Renal pelvis (tissue), 1 donor: ENCODE measurements at regions not wholly inside any gene's neighbourhood (a gene's known extent, or its start where the extent isn't known, plus 50 kb on each side); places are given as distances from the start of the nearest gene placed in this dataset.

ENCODE experiments used
- DNase-seq: peaks from one replicate; pipeline ENCODE4 v3.0.0-alpha.2; 2013

GRCh38 chr6:47117314-47117713, 75.2 kb upstream of the ADGRF1 start:
- DNase-seq = no peak

- no peak for DNase-seq
Observed at GRCh38 chr6:47116606-47117005, 74.5 kb upstream of the ADGRF1 start.

- DNase-seq = no peak
Observed at GRCh38 chr6:47116086-47116485, 74.0 kb upstream of the ADGRF1 start.

GRCh38 chr6:47114460-47114859, 72.3 kb upstream of the ADGRF1 start:
- no peak for DNase-seq

GRCh38 chr6:47112317-47112716, 70.2 kb upstream of the ADGRF1 start:
- no peak for DNase-seq

- no peak for DNase-seq
Observed at GRCh38 chr6:47111685-47112084, 69.6 kb upstream of the ADGRF1 start.

- peak; percentile 30 for DNase-seq
Observed at GRCh38 chr6:47109281-47109680, 67.1 kb upstream of the ADGRF1 start.

GRCh38 chr6:47106721-47107197, 64.6 kb upstream of the ADGRF1 start:
- no peak for DNase-seq

- no peak for DNase-seq
Observed at GRCh38 chr6:47106216-47106615, 64.1 kb upstream of the ADGRF1 start.

- DNase-seq = no peak
Observed at GRCh38 chr6:47105469-47106178, 63.5 kb upstream of the ADGRF1 start.

GRCh38 chr6:47103931-47104330, 61.8 kb upstream of the ADGRF1 start:
- DNase-seq = no peak

- no peak for DNase-seq
Observed at GRCh38 chr6:47102331-47102730, 60.2 kb upstream of the ADGRF1 start.

- DNase-seq = no peak
Observed at GRCh38 chr6:47098570-47098993, 56.5 kb upstream of the ADGRF1 start.

- peak; percentile 85 for DNase-seq
Observed at GRCh38 chr6:47097092-47097945, 55.2 kb upstream of the ADGRF1 start.

GRCh38 chr6:47096211-47096895, 54.2 kb upstream of the ADGRF1 start:
- DNase-seq = no peak

GRCh38 chr6:47094241-47094925, 52.3 kb upstream of the ADGRF1 start:
- DNase-seq = no peak

- no peak for DNase-seq
Observed at GRCh38 chr6:47093169-47093568, 51.0 kb upstream of the ADGRF1 start.

- DNase-seq = no peak
Observed at GRCh38 chr6:47091886-47092668, 49.9 kb upstream of the ADGRF1 start.
